HT1080 (cell line): ENCODE measurements at regions not wholly inside any gene's neighbourhood (a gene's known extent, or its start where the extent isn't known, plus 50 kb on each side); places are given as distances from the start of the nearest gene placed in this dataset.

Source experiments
- DNase-seq: peaks from one replicate; pipeline ENCODE4 v3.0.0-alpha.2; 2015; ENCODE audit warnings: low read depth

DNA sequence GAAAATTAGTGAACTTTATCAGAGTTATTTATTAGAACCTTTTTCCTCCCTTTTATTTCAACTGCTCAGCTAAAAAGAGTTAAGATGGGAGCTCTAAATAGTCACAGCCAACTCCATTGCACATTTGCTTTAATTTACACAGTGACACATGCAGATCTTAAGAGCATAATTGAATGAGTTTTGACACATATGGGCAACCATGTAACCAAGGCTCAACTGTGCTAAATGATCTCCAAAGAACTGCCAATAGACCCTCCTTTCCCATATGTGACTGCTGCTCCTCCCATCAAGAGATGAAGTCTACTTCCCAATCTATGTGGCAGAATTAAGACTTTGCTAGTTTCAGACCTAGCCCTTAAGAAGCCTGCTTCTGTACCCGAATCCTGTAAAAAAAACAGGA, 960.0 kb downstream of the BCL11B start:
- DNase-seq, result no peak

GRCh38 chr14:98321841-98322240, 950.2 kb downstream of the BCL11B start:
- no peak for DNase-seq

DNA sequence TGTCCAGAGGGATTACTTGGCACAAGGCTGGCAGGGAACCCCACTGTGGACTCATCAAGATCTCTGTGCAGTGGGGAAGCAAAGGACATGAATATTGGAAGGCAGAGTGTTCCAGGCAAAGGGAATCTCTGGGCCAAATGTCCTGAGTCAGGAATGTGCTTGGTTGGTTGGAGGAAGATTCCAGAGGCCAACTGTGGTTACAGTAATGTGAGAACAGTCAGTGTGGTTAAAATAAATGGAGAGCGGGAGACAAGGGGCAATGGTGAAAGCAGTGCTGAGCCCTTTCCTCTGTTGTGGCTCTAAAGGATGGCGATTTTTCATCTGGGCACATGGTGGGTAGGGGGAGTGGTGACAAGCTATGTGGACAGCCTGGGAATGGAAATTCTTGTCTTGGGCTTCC, 948.2 kb downstream of the BCL11B start:
- DNase-seq, result peak; percentile 30

- no peak for DNase-seq
Observed at GRCh38 chr14:98325761-98326160, 946.2 kb downstream of the BCL11B start.

DNA sequence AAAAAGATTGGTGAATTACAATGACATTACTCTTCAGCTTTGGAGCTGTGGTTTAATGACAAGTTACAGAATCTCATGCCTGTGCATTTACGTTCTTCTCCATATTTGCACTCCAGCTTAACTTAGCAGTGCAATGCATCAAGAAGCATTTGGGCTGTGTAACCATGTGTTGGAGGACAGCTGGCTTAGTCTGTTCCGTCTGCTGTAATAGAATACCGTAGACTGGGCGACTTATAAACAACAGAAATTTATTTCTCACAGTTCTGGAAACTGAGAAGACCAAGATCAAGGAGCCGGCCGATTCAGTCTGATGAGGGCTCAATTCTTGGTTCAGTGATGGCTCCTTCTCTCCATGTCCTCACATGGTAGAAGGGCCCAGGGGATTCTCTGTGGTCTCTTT, 943.5 kb downstream of the BCL11B start:
- no peak for DNase-seq

DNA sequence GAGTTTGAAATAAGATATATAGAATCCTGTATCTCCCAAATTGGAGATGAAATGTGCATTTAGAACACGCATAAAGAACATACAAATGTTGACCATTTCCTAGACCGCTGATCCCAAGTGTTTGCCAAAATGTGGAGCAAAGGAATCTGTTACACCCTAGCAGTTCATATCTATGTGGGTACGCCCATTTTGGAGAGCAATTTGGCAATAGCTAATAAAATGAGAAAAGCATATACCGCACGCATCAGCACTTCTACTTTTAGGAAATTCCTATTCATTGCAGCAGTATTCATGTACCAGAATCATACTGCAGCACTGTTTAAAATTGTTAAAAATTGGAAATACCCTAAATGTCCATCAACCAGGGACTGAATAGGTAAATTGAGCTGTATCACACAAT, 937.8 kb downstream of the BCL11B start:
- no peak for DNase-seq

DNA sequence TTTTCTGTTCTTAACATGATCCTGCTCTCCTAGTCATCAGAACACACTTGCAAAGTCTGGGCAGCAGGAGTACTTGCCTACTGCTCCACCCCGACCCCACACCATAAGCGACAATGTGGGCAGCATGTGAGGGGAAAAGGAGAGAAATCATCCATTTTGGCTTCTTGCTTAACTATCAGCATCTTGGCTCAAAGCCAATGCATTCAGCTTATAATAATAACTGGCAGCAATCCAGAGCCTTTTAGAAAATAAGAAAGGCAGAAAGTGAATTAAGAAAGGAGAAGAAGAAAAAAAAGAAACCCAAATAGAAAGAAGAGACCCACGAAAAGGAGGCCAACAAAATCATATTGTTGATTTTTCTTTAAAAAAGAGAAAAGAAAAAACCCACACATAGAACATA, 930.8 kb downstream of the BCL11B start:
- no peak for DNase-seq

DNA sequence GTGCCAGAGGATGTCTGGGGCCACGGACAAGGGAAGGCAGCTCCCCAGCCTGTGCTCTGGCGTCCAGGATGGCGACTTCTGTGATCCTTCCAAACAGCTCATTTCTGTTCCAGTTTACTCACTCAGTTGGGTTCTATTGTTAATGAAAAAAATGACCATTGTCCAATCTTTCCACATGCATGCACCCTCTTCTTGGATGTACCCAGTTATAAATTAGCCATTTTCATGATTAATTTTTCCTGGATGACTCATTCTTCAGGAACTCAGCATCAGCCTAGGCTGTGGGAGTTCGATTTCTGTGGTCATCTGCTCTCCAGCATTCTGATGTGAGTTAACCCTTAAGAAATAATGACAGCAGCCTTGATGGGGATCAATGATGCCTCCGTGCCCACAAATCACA, 926.8 kb downstream of the BCL11B start:
- peak; percentile 67 for DNase-seq

GRCh38 chr14:98347686-98348085, 924.3 kb downstream of the BCL11B start:
- DNase-seq, result no peak

GRCh38 chr14:98348505-98348904, 923.5 kb downstream of the BCL11B start:
- DNase-seq, result no peak

DNA sequence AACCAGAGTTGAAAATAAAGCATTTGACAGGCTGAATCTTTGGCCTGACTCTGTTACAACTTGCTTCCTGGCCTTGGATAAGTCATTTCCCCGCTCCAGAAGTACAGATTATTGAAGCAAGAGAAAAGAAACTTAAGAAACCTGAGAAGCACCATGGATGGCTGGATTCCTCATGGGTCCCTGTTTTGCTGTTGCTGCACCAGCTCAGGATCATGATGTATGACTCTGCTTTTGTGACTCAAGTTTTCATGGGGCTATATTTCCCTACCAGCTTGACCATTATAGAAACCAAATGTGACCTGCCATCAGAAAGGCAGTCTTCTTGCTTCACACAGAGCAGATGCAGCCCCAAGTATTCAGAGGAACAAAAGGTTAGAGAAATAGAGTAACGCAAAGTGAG, 921.8 kb downstream of the BCL11B start:
- no peak for DNase-seq

DNA sequence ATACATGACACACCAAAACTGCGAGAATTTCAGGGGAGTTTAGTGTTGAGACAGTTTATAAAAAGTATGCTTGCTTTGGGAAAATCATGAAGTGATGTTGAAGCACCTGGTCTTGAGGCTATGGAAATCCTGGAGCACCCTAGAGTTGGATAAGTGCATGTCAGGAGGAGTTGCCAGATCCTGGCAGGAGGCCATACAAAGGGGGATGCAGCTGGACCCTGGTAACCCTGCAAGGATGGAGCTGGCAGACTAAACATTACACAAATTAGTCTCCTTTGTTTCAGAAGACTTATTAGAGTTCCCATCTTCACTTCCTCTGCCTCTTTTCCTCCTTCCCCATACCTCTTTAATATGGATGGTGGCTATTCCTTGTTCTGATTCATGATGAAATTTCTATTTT, 907.0 kb downstream of the BCL11B start:
- no peak for DNase-seq

- no peak for DNase-seq
Observed at GRCh38 chr14:98366429-98366828, 905.6 kb downstream of the BCL11B start.

DNA sequence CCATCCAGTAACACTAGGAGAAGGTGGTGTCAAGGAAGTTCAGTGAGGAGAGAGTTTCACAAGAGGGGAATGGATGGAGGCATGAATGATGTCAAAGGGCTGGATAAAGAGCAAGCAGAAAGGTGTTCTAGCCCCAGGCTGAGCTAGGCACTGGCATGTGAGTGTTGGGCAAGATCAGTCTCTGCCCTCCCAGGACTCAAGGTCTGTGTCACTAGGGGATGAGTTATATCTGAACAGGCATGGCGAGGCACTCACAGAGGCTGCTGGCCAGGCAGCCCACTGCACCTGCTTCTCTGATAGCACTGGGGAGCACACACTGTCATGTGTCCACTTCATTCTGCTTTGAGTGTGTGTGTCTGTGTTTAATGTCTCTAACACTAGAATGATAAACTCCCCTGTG, 903.8 kb downstream of the BCL11B start:
- DNase-seq, result no peak

DNA sequence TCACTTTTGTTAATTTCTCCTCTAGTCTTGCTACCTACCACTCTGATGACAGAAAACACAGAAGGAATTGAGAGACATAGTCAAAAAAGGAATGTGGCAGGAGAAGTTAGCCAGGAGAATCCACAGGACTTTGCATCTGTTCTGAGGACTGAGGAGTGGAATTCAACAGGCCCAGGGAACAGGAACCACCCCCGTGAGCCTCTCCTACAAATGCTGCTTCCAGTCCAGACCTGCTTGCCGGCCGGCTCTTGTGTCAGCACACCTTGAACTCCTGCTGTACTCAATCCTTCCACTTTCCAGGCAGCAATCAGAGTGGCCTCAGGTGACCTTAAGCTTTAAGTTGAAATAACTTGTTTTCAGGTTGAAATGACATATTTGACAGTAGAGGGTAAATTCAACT, 903.1 kb downstream of the BCL11B start:
- no peak for DNase-seq

DNA sequence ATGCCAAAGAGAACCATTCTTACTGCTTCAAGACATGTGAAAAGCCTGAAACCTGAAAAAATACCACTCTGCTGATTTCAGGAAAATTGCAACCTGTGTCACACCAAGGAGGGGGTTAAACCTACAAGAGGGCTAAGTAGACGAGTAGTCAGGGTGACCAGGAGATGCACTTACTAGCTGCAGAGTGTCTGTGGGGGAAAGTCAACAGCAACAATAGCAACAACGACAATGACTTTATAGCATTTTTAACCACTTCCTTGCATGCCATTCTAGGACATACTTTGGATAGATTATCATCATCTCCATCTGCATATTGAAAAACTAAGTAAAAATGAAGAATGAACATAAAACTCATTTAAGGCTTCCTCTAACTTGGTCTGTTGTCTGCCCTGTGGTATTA, 902.7 kb downstream of the BCL11B start:
- no peak for DNase-seq

- no peak for DNase-seq
Observed at GRCh38 chr14:98370352-98370751, 901.6 kb downstream of the BCL11B start.

DNA sequence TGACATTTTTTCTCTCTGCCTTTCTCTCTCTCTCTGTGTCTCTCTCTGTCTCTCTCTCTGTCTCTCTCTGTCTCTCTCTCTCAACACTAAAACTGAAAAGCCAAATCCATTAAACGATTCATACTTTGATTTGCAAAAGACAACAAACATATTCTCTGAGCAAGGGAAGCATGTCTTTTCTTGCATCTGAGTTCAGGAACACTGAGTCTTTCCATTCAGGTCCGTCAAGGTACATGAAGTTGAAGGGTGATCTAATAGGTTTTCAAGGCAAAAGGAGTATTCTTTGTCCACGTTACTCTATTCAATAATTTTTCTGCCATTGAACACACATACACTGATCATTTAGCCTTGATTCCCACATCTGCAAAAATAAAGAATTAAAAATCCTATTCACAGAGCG, 900.9 kb downstream of the BCL11B start:
- DNase-seq, result no peak

DNA sequence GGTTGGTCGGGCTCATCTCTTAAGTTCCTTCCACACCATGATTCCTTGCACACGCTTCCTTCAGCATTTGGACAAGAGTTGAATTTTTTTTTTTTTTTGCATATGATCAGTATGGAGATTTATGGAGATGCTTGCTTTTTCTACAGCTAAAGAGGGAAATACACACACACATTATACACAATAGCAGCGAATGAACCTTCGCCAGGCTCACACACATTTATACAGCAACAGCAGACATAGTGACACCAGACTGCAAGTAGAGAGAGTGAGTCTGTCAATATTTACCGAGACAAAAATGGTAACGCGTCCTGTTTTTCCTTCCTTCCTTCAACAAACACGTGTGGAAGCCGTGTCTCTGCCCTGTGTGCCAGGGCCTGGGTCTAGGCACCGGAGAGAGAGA, 897.9 kb downstream of the BCL11B start:
- no peak for DNase-seq

- DNase-seq, result no peak
Observed at GRCh38 chr14:98375566-98375965, 896.4 kb downstream of the BCL11B start.

DNA sequence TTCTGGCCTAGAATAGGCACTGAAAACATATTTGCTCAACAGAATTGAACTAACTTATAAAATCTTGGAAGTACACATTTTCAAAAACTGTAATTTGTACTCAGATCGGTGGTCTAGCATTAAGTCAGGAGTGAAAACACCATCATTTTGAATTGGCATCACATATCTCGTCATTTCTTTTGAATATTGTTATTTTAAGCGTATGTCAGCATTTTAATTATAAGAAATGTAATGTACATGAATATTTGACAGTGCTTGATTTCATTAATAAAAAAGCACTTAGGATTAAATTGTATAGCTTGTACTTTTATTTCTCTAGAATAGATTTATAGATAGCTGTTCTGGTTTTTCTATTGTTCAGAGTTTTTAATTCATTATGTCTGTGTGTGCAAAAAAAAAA, 892.2 kb downstream of the BCL11B start:
- DNase-seq, result no peak

DNA sequence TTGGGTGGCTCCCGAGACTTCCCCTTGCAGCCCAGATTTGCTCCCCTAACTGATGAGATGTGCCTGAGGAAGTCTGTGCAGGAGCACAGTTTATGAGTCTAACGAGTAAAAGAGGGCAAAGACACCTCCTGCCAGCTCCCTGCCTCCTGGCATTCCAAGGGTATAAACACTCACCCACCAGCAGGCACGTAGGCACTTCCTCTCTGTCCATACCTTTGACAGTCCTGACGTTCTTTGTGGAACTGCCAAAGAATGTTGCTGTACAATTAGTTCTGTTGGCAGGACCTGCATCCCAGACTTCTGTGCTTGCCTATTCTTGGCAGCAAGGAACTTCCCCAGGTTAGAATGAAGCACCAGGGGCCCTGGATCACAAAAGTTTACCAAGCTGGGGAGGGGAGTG, 889.3 kb downstream of the BCL11B start:
- no peak for DNase-seq

DNA sequence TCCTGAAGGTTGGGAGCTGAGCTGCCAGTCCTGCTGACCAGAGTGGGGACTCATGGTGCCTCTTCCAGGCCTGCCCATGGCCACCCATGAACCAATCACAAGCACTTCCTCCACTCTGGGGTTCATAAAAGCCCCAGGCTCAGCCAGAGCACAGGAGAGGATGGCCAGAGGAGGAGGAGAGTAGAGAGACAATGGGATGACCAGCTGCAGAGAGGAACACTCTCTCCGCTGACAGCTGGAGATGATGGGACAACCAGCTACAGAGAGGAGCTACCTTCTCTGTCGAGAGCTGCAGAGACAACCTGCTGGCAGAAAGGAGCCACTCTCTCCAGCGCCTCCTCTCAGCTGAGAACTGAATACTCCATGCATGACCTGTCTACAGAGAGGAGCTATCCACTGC, 886.1 kb downstream of the BCL11B start:
- DNase-seq, result no peak

GRCh38 chr14:98391061-98391460, 880.9 kb downstream of the BCL11B start:
- DNase-seq, result no peak

GRCh38 chr14:98393527-98393926, 878.5 kb downstream of the BCL11B start:
- DNase-seq, result no peak
